ENCODE measurements at regions not wholly inside any gene's neighbourhood (a gene's known extent, or its start where the extent isn't known, plus 50 kb on each side); places are given as distances from the start of the nearest gene placed in this dataset.

DNA sequence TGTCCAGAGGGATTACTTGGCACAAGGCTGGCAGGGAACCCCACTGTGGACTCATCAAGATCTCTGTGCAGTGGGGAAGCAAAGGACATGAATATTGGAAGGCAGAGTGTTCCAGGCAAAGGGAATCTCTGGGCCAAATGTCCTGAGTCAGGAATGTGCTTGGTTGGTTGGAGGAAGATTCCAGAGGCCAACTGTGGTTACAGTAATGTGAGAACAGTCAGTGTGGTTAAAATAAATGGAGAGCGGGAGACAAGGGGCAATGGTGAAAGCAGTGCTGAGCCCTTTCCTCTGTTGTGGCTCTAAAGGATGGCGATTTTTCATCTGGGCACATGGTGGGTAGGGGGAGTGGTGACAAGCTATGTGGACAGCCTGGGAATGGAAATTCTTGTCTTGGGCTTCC lies 948.2 kb downstream of the BCL11B start:
- TF ChIP-seq, protein P1, sequence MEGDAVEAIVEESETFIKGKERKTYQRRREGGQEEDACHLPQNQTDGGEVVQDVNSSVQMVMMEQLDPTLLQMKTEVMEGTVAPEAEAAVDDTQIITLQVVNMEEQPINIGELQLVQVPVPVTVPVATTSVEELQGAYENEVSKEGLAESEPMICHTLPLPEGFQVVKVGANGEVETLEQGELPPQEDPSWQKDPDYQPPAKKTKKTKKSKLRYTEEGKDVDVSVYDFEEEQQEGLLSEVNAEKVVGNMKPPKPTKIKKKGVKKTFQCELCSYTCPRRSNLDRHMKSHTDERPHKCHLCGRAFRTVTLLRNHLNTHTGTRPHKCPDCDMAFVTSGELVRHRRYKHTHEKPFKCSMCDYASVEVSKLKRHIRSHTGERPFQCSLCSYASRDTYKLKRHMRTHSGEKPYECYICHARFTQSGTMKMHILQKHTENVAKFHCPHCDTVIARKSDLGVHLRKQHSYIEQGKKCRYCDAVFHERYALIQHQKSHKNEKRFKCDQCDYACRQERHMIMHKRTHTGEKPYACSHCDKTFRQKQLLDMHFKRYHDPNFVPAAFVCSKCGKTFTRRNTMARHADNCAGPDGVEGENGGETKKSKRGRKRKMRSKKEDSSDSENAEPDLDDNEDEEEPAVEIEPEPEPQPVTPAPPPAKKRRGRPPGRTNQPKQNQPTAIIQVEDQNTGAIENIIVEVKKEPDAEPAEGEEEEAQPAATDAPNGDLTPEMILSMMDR (IDR thresholded peaks at IDR 0.05; ENCODE audit: control insufficient read depth, insufficient read depth, low read depth, low read length, missing control alignments) = no peak
- DNase-seq (ENCODE audit: low read depth) = no peak
- no peak overlapping the region for H3K4me3 ChIP-seq (ENCODE audit: control insufficient read depth, low read depth, low read length)

DNA sequence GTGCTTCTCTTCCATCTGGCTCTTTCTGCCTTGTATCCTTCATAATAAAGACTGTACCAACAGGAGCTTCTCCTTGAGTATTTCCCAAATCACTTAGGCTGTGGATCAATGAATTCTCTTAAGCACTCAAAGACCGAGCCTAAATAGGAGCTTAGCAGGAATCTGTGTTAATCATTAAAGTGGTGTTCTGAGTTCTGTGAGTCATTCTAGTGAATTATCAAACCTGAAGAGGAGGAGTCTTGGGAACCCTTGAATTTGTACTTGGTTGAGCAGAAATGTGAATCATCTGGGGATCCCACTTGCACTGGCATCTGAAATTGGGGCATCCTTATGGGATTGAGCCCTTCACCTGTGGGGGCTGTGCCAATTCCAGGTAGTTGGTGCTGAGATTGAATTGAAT lies 946.2 kb downstream of the BCL11B start:
- no peak for DNase-seq (ENCODE audit: low read depth)
- TF ChIP-seq, protein P1 (IDR thresholded peaks at IDR 0.05; ENCODE audit: control insufficient read depth, insufficient read depth, low read depth, low read length, missing control alignments) = no peak
- H3K4me3 ChIP-seq (ENCODE audit: control insufficient read depth, low read depth, low read length) = no peak overlapping the region

DNA sequence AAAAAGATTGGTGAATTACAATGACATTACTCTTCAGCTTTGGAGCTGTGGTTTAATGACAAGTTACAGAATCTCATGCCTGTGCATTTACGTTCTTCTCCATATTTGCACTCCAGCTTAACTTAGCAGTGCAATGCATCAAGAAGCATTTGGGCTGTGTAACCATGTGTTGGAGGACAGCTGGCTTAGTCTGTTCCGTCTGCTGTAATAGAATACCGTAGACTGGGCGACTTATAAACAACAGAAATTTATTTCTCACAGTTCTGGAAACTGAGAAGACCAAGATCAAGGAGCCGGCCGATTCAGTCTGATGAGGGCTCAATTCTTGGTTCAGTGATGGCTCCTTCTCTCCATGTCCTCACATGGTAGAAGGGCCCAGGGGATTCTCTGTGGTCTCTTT lies 943.5 kb downstream of the BCL11B start:
- TF ChIP-seq, protein P1 (IDR thresholded peaks at IDR 0.05; ENCODE audit: control insufficient read depth, insufficient read depth, low read depth, low read length, missing control alignments) = no peak
- no peak overlapping the region for H3K4me3 ChIP-seq (ENCODE audit: control insufficient read depth, low read depth, low read length)
- DNase-seq (ENCODE audit: low read depth) = no peak

DNA sequence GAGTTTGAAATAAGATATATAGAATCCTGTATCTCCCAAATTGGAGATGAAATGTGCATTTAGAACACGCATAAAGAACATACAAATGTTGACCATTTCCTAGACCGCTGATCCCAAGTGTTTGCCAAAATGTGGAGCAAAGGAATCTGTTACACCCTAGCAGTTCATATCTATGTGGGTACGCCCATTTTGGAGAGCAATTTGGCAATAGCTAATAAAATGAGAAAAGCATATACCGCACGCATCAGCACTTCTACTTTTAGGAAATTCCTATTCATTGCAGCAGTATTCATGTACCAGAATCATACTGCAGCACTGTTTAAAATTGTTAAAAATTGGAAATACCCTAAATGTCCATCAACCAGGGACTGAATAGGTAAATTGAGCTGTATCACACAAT lies 937.8 kb downstream of the BCL11B start:
- H3K4me3 ChIP-seq (ENCODE audit: control insufficient read depth, low read depth, low read length) = no peak overlapping the region
- no peak for DNase-seq (ENCODE audit: low read depth)
- TF ChIP-seq, protein P1 (IDR thresholded peaks at IDR 0.05; ENCODE audit: control insufficient read depth, insufficient read depth, low read depth, low read length, missing control alignments) = no peak

DNA sequence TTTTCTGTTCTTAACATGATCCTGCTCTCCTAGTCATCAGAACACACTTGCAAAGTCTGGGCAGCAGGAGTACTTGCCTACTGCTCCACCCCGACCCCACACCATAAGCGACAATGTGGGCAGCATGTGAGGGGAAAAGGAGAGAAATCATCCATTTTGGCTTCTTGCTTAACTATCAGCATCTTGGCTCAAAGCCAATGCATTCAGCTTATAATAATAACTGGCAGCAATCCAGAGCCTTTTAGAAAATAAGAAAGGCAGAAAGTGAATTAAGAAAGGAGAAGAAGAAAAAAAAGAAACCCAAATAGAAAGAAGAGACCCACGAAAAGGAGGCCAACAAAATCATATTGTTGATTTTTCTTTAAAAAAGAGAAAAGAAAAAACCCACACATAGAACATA lies 930.8 kb downstream of the BCL11B start:
- DNase-seq (ENCODE audit: low read depth) = no peak
- no peak overlapping the region for H3K4me3 ChIP-seq (ENCODE audit: control insufficient read depth, low read depth, low read length)
- TF ChIP-seq, protein P1 (IDR thresholded peaks at IDR 0.05; ENCODE audit: control insufficient read depth, insufficient read depth, low read depth, low read length, missing control alignments) = no peak

DNA sequence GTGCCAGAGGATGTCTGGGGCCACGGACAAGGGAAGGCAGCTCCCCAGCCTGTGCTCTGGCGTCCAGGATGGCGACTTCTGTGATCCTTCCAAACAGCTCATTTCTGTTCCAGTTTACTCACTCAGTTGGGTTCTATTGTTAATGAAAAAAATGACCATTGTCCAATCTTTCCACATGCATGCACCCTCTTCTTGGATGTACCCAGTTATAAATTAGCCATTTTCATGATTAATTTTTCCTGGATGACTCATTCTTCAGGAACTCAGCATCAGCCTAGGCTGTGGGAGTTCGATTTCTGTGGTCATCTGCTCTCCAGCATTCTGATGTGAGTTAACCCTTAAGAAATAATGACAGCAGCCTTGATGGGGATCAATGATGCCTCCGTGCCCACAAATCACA lies 926.8 kb downstream of the BCL11B start:
- DNase-seq (ENCODE audit: low read depth) = no peak
- no peak overlapping the region for H3K4me3 ChIP-seq (ENCODE audit: control insufficient read depth, low read depth, low read length)
- TF ChIP-seq, protein P1 (IDR thresholded peaks at IDR 0.05; ENCODE audit: control insufficient read depth, insufficient read depth, low read depth, low read length, missing control alignments) = no peak

DNA sequence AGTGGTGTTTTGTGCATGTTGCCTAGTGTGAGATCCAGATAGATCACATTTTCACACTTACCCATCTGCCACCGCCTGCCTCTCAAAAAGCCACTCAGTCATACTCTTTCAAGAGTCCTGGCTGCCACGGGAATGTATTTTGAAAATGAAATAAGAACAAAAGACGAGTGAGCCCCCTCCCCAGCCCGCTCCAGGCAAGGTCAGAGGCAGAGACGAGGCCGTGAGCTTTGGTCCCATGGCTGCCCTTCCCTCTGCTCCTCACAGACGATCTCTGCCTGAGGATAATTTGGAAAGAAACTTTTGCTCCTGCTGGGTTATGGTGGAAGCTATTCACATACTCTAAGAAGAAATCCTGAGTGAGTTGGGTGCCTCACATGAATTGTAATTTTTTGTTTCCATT lies 924.3 kb downstream of the BCL11B start:
- TF ChIP-seq, protein P1 (IDR thresholded peaks at IDR 0.05; ENCODE audit: control insufficient read depth, insufficient read depth, low read depth, low read length, missing control alignments) = no peak
- no peak for DNase-seq (ENCODE audit: low read depth)
- no peak overlapping the region for H3K4me3 ChIP-seq (ENCODE audit: control insufficient read depth, low read depth, low read length)

All from AG09309 (cell line).